GM19395 (cell line): ENCODE measurements at regions not wholly inside any gene's neighbourhood (a gene's known extent, or its start where the extent isn't known, plus 50 kb on each side); places are given as distances from the start of the nearest gene placed in this dataset.
A peak's percentile ranks its signal among the peaks of the same experiment; 100 is the strongest.
"Not testable (repeated sequence)": the region's sequence is repeated elsewhere in the genome, so short reads cannot be mapped to it uniquely, and the experiment has no call there.

Source experiments
- ATAC-seq: cut with Tn5 transposase; IDR thresholded peaks from one replicate; pipeline ENCODE4 v1.9.1; 2021; ENCODE audit warnings: mild to moderate bottlenecking, moderate library complexity; ENCODE audit not compliant: unreplicated experiment

DNA sequence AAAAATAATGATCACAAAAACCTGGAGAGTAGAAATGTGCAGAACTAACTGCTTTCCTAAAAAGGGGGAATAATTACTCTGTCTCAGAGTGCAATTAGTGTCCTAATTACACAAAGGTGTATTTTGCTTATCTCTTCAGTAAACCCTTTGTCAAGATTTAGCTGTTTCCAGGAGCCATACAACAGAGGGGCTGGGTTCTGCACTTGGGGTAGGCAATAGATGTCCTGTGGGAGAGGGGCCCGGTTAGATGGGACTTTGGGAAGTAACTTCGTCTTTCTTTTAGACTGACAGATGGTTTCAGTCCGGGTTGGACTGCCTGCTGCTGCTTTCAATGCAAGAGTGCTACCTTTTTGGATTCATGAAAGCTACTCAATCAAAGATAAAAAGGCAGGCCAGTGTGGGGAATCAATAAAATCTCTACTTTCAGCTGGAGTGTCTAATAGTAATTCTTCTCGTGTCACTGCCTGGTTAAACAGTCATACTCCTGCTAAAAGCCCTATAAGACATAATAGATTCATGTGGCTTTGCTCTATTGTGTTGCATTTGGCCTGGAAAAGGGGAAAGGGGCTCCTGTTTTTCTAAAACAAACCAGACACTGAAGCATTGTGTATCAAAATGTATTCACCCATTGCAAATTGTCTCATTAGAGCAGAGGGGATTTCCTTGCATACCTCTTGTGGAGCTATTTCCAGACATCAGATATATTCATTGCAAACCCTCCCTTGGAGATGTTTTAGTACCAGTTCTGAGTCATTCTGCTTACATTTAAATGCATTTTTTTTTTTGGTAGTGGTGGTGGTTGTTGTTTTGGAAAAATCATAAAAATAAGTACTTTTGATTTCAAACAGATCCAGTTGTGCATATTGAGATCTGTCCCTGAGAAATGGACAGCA, 83.3 kb upstream of the PCDH8 start:
- ATAC-seq: no peak

- ATAC-seq: no peak
These were observed 82.7 kb upstream of the PCDH8 start for GRCh38 chr13:52931131-52931530.

DNA sequence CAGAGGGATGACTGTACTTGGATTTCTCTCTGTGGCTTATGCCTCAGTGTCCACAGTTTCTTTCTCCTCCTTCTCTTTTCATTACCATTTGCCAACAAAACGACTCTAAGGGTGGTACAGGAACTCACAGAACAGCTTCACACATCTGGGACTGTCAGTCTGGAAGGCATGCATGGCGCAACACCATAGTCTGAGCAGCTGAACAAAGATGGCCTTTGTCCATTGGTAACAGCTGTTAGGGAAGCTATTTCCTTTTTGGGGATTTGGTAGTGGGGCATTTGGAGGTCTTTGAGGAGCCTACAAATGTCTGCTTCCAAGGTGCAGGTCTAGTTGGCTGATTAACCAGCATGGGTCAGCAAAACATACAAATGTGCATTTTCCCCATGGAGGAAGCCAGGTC, 81.4 kb upstream of the PCDH8 start:
- no peak for ATAC-seq

GRCh38 chr13:52926971-52927370, 78.5 kb upstream of the PCDH8 start:
- no peak for ATAC-seq

DNA sequence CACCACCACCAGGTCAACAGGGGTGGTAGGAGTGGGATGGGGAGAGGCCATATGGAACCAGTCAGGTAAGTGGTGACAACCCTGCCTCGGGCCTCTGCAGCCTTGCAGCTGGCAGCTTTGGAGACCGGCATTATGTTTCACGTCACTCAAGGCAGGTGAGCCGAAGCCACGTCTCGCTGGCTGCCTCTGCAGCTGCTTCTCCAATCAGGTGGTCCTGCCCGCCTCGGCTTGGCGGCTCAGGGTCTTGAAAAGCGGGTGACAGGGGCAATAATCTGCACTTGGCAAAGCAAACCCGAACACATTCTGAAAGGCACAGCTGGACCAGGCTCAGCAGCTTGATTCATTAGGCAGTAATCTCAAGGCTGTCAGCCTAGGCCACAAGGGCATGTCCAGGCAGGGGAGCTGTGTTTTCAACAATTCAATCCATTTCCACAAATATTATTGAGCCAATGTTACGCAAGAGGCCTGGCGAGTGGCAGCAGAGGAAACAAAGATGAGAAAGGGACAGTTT, 77.4 kb upstream of the PCDH8 start:
- no peak for ATAC-seq

DNA sequence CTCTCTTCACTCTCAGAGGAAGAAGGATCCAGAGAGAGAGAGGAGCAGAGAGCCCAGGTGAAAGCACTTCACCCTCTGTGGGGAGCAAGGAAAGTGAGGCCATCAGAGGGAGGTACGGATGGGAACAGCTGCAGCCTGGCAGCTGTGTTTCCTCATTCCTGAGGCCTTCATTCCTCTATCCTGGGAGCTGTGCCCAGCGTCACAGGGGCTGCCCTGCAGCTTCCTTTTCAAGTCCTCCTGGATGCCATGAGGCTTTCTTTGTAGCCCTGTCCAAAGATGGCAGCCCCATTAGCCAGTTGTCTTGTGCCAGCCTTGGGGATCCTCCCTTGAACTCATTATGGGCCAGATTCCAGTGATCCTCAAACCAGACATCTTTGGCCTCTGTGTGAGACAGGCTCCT, 76.8 kb upstream of the PCDH8 start:
- ATAC-seq: no peak

- no peak for ATAC-seq
These were observed 76.1 kb upstream of the PCDH8 start for GRCh38 chr13:52924289-52925148.

GRCh38 chr13:52922961-52923360, 74.5 kb upstream of the PCDH8 start:
- no peak for ATAC-seq

GRCh38 chr13:52921194-52921593, 72.8 kb upstream of the PCDH8 start:
- peak; percentile 99 for ATAC-seq

DNA sequence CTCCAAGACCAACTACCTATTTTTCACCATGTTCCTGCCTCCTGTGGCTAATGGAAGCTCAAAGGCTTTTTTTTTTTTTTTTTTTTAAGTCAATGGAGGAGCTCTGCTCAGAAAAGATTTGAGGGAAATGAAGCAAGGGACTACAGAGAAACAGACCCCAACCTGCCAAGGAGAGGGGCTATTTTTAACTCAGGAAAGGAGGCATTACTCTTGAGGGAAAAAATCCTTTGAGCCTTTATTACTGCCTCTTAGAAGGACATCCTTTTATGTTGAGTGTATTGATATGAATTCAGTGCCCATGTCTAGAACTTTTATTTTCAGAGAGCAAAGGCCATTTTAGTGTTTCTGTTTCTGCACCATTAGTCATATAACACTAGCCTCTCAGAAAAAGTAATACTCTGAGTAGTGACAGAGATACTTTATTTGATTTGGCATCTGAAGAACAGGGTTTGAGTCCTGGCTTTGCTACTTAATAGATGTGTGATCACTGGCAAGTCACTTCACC, 68.1 kb upstream of the PCDH8 start:
- ATAC-seq: no peak

DNA sequence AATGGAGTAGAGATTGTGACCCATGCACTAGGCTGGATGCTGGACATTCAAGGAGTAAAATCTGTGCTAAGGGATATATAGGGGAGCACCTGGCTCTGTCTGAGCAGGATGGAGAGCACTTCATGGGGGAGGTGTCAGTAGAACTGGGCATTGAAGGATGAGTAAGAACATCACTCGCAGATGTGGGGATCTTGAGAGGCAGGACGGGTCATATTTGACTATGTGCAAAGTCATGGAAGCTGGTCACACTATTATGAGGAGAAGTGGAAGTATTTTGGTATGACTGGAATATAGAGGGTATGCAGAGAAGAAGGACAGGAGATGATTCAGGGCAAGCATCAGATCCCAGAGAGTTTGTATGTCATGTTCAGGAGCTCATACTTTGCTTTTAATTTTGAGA, 62.9 kb upstream of the PCDH8 start:
- ATAC-seq: no peak

GRCh38 chr13:52910318-52910717, 61.9 kb upstream of the PCDH8 start:
- ATAC-seq: not testable (repeated sequence)

DNA sequence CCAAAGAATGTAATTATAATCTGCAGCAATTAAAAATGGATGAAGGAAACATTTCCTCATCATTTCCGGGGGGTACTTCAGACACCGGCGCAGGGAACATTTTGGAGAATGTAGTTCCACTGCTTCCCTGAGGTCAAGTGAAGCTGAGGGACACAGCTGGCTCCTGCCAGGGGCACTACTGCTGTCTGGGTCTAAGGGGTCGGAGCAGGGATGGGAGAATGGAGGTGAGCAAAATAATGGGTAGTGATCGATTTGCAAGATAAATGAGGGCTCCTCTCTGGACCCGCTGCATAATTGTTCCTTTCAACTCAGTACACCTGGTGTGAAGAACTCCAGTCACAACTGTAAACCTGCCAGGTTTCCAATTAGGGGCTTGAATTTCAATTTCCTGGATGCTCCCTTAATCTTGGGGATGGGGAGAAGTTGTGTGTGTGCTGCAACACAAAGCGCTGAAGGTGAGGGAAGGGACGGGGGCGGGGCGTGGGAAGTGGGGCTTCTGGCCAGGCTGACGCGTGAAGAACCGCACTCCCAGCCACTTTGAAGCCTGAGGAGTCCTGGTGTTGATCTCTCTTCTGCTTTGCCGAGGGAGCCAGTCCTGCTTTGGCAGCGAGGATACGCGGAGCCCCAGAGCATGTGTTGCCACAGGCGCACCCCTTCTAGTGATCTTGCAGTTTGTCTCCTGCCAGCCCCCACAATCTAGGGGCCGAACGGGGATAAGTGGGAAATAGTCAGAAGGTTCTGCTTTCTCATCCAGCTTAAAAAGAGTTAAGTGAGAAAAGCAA, 57.9 kb upstream of the PCDH8 start:
- ATAC-seq: no peak

GRCh38 chr13:52905701-52906100, 57.3 kb upstream of the PCDH8 start:
- no peak for ATAC-seq

DNA sequence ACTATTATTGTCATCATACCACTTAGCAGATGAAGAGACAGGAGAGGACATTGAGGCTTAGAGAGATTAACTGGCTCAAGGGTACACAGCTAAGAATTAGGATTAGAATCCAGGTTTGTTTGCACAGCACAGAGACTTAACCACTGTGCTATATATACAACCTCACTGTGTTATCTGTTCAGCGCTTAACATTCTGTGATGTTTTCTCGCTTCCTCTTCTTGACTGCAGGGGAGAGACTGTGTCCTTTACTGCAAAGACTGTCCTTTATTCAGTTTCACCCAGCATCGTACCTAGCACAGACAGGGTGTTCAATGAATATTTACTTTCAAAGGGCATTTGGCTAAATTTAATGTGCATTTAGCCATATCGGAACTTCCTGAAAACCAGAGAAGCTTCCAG, 54.9 kb upstream of the PCDH8 start:
- peak; percentile 99 for ATAC-seq

GRCh38 chr13:52899206-52899605, 50.8 kb upstream of the PCDH8 start:
- ATAC-seq: no peak
